ENCODE measurements at regions not wholly inside any gene's neighbourhood (a gene's known extent, or its start where the extent isn't known, plus 50 kb on each side); places are given as distances from the start of the nearest gene placed in this dataset.

DNA sequence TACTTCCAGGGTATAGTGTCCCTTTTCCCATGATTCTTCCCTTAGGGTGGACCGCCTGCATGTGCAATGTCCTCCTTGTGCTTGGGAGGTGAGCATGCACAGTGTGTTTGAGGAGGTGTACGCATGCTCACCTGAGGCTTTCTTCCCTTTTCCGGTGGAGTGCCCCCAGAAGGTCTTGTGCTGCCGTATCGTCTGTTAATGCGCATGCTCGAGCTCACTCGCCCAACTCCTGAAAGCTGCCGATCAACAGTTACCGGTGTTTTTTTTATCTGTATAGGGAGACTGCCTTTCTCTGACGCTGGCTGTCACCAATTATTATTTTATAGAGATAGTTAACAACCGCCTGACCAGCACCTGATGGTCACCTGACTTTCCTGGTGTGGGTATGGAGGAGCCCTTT, 458.8 kb upstream of the MEX3C start:
- CTCF ChIA-PET: no interaction called here
- Mint-ChIP-seq H3K4me1 (ENCODE audit: low read depth, unreplicated experiment) (no peaks in the 10 kb centered on the region), H3K27me3 (ENCODE audit: unreplicated experiment) (peaks cover 65% of the 10 kb centered on the region), H3K36me3 (ENCODE audit: insufficient read depth, unreplicated experiment) (no peaks in the 10 kb centered on the region), H3K4me3 (ENCODE audit: low read depth, unreplicated experiment) (no peak overlapping the region), H3K9me3 (ENCODE audit: low read depth, unreplicated experiment) (no peaks in the 10 kb centered on the region), H3K27ac (ENCODE audit: unreplicated experiment) (no peak overlapping the region)
- DNase-seq: no peak
- intact Hi-C loops (cut with micrococcal nuclease; ENCODE audit: unreplicated experiment): no loop called here
- no TSS peak for BruUV-seq (replicated peaks)
- no peak for TF ChIP-seq CTCF (IDR thresholded peaks at IDR 0.05; ENCODE audit: unreplicated experiment)

GRCh38 chr18:51658436-51658835, 461.0 kb upstream of the MEX3C start:
- DNase-seq: no peak
- no TSS peak for BruUV-seq (replicated peaks)
- Mint-ChIP-seq H3K27ac (ENCODE audit: unreplicated experiment) (no peak overlapping the region), H3K36me3 (ENCODE audit: insufficient read depth, unreplicated experiment) (no peaks in the 10 kb centered on the region), H3K27me3 (ENCODE audit: unreplicated experiment) (peaks cover 77% of the 10 kb centered on the region), H3K9me3 (ENCODE audit: low read depth, unreplicated experiment) (no peaks in the 10 kb centered on the region), H3K4me1 (ENCODE audit: low read depth, unreplicated experiment) (no peaks in the 10 kb centered on the region), H3K4me3 (ENCODE audit: low read depth, unreplicated experiment) (no peak overlapping the region)
- intact Hi-C loops (cut with micrococcal nuclease; ENCODE audit: unreplicated experiment): no loop called here
- CTCF ChIA-PET: no interaction called here
- no peak for TF ChIP-seq CTCF (IDR thresholded peaks at IDR 0.05; ENCODE audit: unreplicated experiment)

- Mint-ChIP-seq H3K27me3 (ENCODE audit: unreplicated experiment) (peaks cover 88% of the 10 kb centered on the region), H3K9me3 (ENCODE audit: low read depth, unreplicated experiment) (no peaks in the 10 kb centered on the region), H3K36me3 (ENCODE audit: insufficient read depth, unreplicated experiment) (no peaks in the 10 kb centered on the region), H3K4me3 (ENCODE audit: low read depth, unreplicated experiment) (no peak overlapping the region), H3K27ac (ENCODE audit: unreplicated experiment) (no peak overlapping the region), H3K4me1 (ENCODE audit: low read depth, unreplicated experiment) (no peaks in the 10 kb centered on the region)
- intact Hi-C loops (cut with micrococcal nuclease; ENCODE audit: unreplicated experiment): no loop called here
- no peak for TF ChIP-seq CTCF (IDR thresholded peaks at IDR 0.05; ENCODE audit: unreplicated experiment)
- CTCF ChIA-PET: no interaction called here
- no TSS peak for BruUV-seq (replicated peaks)
- DNase-seq: no peak
These were observed 462.3 kb upstream of the MEX3C start for GRCh38 chr18:51659781-51660180.

- H3K4me1 Mint-ChIP-seq (ENCODE audit: low read depth, unreplicated experiment): no peaks in the 10 kb centered on the region
- CTCF ChIA-PET: no interaction called here
- intact Hi-C loops (cut with micrococcal nuclease; ENCODE audit: unreplicated experiment): no loop called here
- no peak for DNase-seq
- no TSS peak for BruUV-seq (replicated peaks)
- no peak overlapping the region for H3K4me3 Mint-ChIP-seq (ENCODE audit: low read depth, unreplicated experiment)
- TF ChIP-seq CTCF (IDR thresholded peaks at IDR 0.05; ENCODE audit: unreplicated experiment): no peak
- peaks cover 88% of the 10 kb centered on the region for H3K27me3 Mint-ChIP-seq (ENCODE audit: unreplicated experiment)
- H3K9me3 Mint-ChIP-seq (ENCODE audit: low read depth, unreplicated experiment): no peaks in the 10 kb centered on the region
- no peak overlapping the region for H3K27ac Mint-ChIP-seq (ENCODE audit: unreplicated experiment)
- H3K36me3 Mint-ChIP-seq (ENCODE audit: insufficient read depth, unreplicated experiment): no peaks in the 10 kb centered on the region
These were observed 462.8 kb upstream of the MEX3C start for GRCh38 chr18:51660188-51660715.

Measured in Calu3 (cell line).